Heart right ventricle (tissue), 16 donors: ENCODE measurements at regions not wholly inside any gene's neighbourhood (a gene's known extent, or its start where the extent isn't known, plus 50 kb on each side); places are given as distances from the start of the nearest gene placed in this dataset.

Experiments used
- ATAC-seq, 8 donors: fragments of 200-7000 bp; cut with Tn5 transposase; one replicate each; pipeline ENCODE4 v1.9.1; 2020; ENCODE audit warnings: mild to moderate bottlenecking in 8 of 8, moderate library complexity in 8 of 8, moderate number of reproducible peaks in 1 of 8
- DNase-seq, 2 donors: peaks; one replicate each; pipeline ENCODE4 v3.0.0-alpha.2; 2020
- H3K27ac ChIP-seq, 10 donors: fragments of 200-600 bp; sonication (generic) in 2 of 10; one replicate each; pipeline versions ENCODE4 v1.5.0 to v1.8.0; 2020 to 2022; ENCODE audit warnings: mild to moderate bottlenecking in 3 of 10
- H3K27me3 ChIP-seq, 7 donors: fragments of 200-600 bp; one replicate each; pipeline ENCODE4 v1.8.0; 2021 to 2022; ENCODE audit warnings: mild to moderate bottlenecking in 2 of 7
- H3K36me3 ChIP-seq, 9 donors: fragments of 200-600 bp; sonication (generic) in 1 of 9; one replicate each; pipeline versions ENCODE4 v1.5.0 to v1.8.0; 2020 to 2022; ENCODE audit warnings: mild to moderate bottlenecking in 2 of 9
- H3K4me1 ChIP-seq, 9 donors: fragments of 200-600 bp; sonication (generic) in 1 of 9; one replicate each; pipeline versions ENCODE4 v1.5.0 to v1.8.0; 2020 to 2022; ENCODE audit warnings: mild to moderate bottlenecking in 4 of 9
- H3K4me3 ChIP-seq, 10 donors: fragments of 200-600 bp; sonication (generic) in 2 of 10; one replicate each; pipeline versions ENCODE4 v1.5.0 to v1.8.0; 2020 to 2022; ENCODE audit warnings: mild to moderate bottlenecking in 7 of 10, moderate library complexity in 2 of 10
- H3K9me3 ChIP-seq, 11 donors: fragments of 200-600 bp in 10 of 11; sonication (generic) in 2 of 11; one replicate each; pipeline versions ENCODE4 v1.5.0 to v1.8.0; 2013 to 2022; ENCODE audit warnings: mild to moderate bottlenecking in 2 of 11, control low read depth in 1 of 11, moderate library complexity in 1 of 11
- CTCF ChIP-seq, 9 donors: fragments of 200-600 bp; sonication (generic) in 2 of 9; IDR thresholded peaks; one replicate each; pipeline versions ENCODE4 v1.5.0 to v1.8.0; 2021 to 2022; ENCODE audit warnings: antibody characterized with exemption in 9 of 9, mild to moderate bottlenecking in 5 of 9, moderate library complexity in 1 of 9
- WGBS, 2 donors: extraction: QIAGEN DNeasy Blood & Tissue Kit; methylation state at CpG; one replicate each; pipeline ENCODE4 v1.1.7; 2013; ENCODE audit warnings: inconsistent platforms in 1 of 2; 5-methylcytosine and 5-hydroxymethylcytosine counted together
- intact Hi-C, 10 donors: fragments of 100-400 bp; cut with DNase I; formaldehyde crosslinking; loops; one replicate each; pipeline versions ENCODE4 v1.11.1 to v1.14.2; 2022
- donor health status: Arrhythmogenic right ventricular cardiomyopathy.
- donor health status: ischemic (EF 13 %, LVEDD 7.1; RV severe dilation, severe dysfunction).
- donor health status: healthy with polysubstance abuse.
- donor health status: DM: no; HTN: yes; CAD: no.
- donor health status: DM: no; HTN: no; CAD: no.
- donor health status: ischemic (EF 25% LVEDD 6.9; RV normal size, moderate dysfunction).
- donor health status: ischemic (EF 25% LVEDD 5.7; RV mildly dilated, moderate dysfunction).
- donor health status: healthy.
- donor health status: DM: yes; HTN: yes; CAD: no.
- donor health status: Ischemic cardiomyopathy.
- donor health status: ischemic (EF 35%, LVEDD 5.7; RV mildly dilated, moderate dysfunction).
- donor health status: nonischemic (EF 11% LVEDD 7.7; RV severe dilation, severe dysfunction).
- donor health status: DM: yes; HTN: yes; CAD: no.
- donor health status: PGD.
- donor health status: ischemic (EF 29% LVEDD 5.4; RV normal size, mild dysfunction).
- donor health status: nonischemic (EF 23%, LVEDD 6.1; RV moderate dilation, normal function).

DNA sequence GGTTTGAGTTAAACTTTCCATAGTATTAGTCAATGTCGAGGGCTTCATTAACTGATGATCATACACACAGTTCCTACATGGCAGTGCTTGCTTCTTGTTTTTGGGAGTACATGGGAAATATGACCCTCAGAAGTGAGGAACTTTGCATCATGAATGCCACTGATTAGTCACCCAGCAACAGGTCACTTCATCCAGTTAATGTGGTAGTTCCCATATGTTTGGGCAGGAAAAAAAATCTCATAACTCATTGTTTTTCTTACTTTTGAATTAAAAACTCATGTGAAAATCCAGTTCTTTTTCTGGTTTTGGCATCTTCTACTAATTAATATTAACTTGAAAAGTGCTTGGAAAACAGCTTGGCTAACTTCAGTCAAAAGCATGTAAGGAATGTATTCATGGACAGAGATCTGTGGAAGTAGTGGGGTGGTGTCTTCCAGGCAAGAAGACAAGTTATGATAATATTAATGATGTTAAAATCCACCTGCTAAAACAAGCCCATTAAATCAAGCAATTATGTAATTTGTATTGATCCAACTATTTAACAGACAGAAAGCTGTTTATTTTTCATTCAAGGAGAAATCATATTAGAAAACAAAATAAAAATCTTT is 309.1 kb upstream of the NAV3 start:
- Histone ChIP-seq H3K4me3 (no peak overlapping the region), H3K9me3 (no peaks in the 10 kb centered on the region), H3K27ac (no peak overlapping the region), H3K27me3 (no peaks in the 10 kb centered on the region), H3K4me1 (peaks cover 0 to 8% (median 0%) of the 10 kb centered on the region in 9 donors), H3K36me3 (no peaks in the 10 kb centered on the region)
- 83 to 92% methylated on average over 1 of the region's 1 CpG for WGBS, 2 donors
- no peak for DNase-seq
- intact Hi-C loops, result no loop called here
- TF ChIP-seq CTCF (IDR thresholded peaks at IDR 0.05), result no peak
- no peak for ATAC-seq

DNA sequence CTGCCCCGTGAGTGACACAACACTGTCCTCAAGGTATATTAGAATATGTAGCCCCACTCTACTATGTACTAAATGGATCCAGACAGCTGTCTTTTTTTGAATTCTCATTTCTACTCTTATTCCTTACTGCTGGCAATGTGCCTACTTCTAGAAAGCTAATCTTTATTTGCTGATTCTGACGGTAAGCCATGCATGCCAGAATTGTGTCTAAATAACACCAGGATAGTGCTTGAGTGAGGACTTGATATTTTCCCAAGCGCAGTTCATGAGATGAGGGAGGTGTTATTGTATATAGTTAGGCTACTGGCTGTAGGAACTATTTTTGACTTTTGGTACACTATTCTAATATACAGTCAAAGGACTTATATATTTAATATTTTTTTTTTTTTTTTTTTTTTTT is 316.2 kb upstream of the NAV3 start:
- DNase-seq, result no peak
- 59 to 67% methylated on average over 3 of the region's 3 CpGs for WGBS, 2 donors

GRCh38 chr12:77510985-77511384 is 319.7 kb upstream of the NAV3 start:
- WGBS, 2 donors, result 63 to 84% methylated on average over 1 of the region's 1 CpG
- no peak for ATAC-seq

More for the DNA sequence above, 316.2 kb upstream of the NAV3 start:
- ATAC-seq, result no peak
- H3K9me3 ChIP-seq, result no peaks in the 10 kb centered on the region
- no peak overlapping the region for H3K27ac ChIP-seq
- H3K4me1 ChIP-seq, result peaks cover 0 to 8% (median 0%) of the 10 kb centered on the region in 9 donors
- no peak for TF ChIP-seq CTCF (IDR thresholded peaks at IDR 0.05)
- no peak overlapping the region for H3K4me3 ChIP-seq
- no peaks in the 10 kb centered on the region for H3K36me3 ChIP-seq
- intact Hi-C loops, result no loop called here
- H3K27me3 ChIP-seq, result no peaks in the 10 kb centered on the region

GRCh38 chr12:77504466-77504865 is 326.2 kb upstream of the NAV3 start:
- no peaks in the 10 kb centered on the region for H3K27me3 ChIP-seq
- ATAC-seq, result no peak
- DNase-seq, result no peak
- TF ChIP-seq CTCF (IDR thresholded peaks at IDR 0.05), result no peak
- H3K36me3 ChIP-seq, result no peaks in the 10 kb centered on the region
- WGBS, 2 donors, result 68 to 76% methylated on average over 4 of the region's 4 CpGs
- no peaks in the 10 kb centered on the region for H3K4me1 ChIP-seq
- no peak overlapping the region for H3K27ac ChIP-seq
- intact Hi-C loops, result no loop called here
- no peaks in the 10 kb centered on the region for H3K9me3 ChIP-seq
- H3K4me3 ChIP-seq, result no peak overlapping the region

More at GRCh38 chr12:77510985-77511384, 319.7 kb upstream of the NAV3 start:
- Histone ChIP-seq H3K27ac (no peak overlapping the region), H3K36me3 (no peaks in the 10 kb centered on the region), H3K4me1 (no peaks in the 10 kb centered on the region), H3K27me3 (no peaks in the 10 kb centered on the region), H3K4me3 (no peak overlapping the region), H3K9me3 (no peaks in the 10 kb centered on the region)
- no peak for DNase-seq
- TF ChIP-seq CTCF (IDR thresholded peaks at IDR 0.05), result no peak
- intact Hi-C loops, result no loop called here
